ENCODE measurements at regions not wholly inside any gene's neighbourhood (a gene's known extent, or its start where the extent isn't known, plus 50 kb on each side); places are given as distances from the start of the nearest gene placed in this dataset.

GRCh38 chr6:144660561-144661115 is 375.5 kb downstream of the UTRN start (continued):
- TF ChIP-seq ATF1 (CRISPR knock-in tag; IDR thresholded peaks at IDR 0.05) (0 out of 2 replicates have a peak, but pooled peaks have one; percentile 20), ZGPAT (CRISPR knock-in tag; IDR thresholded peaks at IDR 0.05) (0 out of 2 replicates have a peak, but pooled peaks have one; percentile 0), NFIC (IDR thresholded peaks at IDR 0.05; ENCODE audit: low read length) (0 out of 2 replicates have a peak, but pooled peaks have one; percentile 35)

- Histone ChIP-seq H2AFZ (ENCODE audit: low read length) (no peak overlapping the region), H3K4me3 (replicated peaks in 1 of 3; ENCODE audit: insufficient read depth in 1 of 3, low read depth in 2 of 3, low read length in 3 of 3) (peak overlapping the region in 2 of 3 experiments; percentile 45 to 47; a peak in 3 of 6 replicates), H3K9me3 (ENCODE audit: low read length) (no peaks in the 10 kb centered on the region), H3K36me3 (replicated peaks in 1 of 2; ENCODE audit: control insufficient read depth in 1 of 2, insufficient read depth in 2 of 2, low read length in 2 of 2) (peaks cover 0 to 3% of the 10 kb centered on the region in 2 experiments; a peak in 3 of 5 replicates), H4K20me1 (ENCODE audit: insufficient read depth, low read length) (peaks cover 43% of the 10 kb centered on the region; the same call in 1 of the 2 replicates), H3K4me1 (ENCODE audit: insufficient read depth, low read length) (peaks cover 89% of the 10 kb centered on the region), H3K27me3 (ENCODE audit: control insufficient read depth in 1 of 2, insufficient read depth in 2 of 2, low read length in 2 of 2) (no peaks in the 10 kb centered on the region), H3K27ac (ENCODE audit: extremely low read length, insufficient read depth, low read length) (peak overlapping the region; percentile 60), H3K9ac (ENCODE audit: insufficient read depth, low read depth, low read length) (peak overlapping the region; percentile 37), H3K79me2 (ENCODE audit: insufficient read depth, low read length) (peaks cover 43% of the 10 kb centered on the region), H3K4me2 (ENCODE audit: low read depth, low read length) (peak overlapping the region; percentile 73)
- WGBS (ENCODE audit: low lambda C conversion rate): 6% methylated on average over 8 of the region's 8 CpGs
- intact Hi-C loops (cut with micrococcal nuclease; ENCODE audit: unreplicated experiment): loop anchor here (1.0 to 2.0 kb wide), 4 partner anchors 9 to 444 kb away; no protein-coding TSS in a partner anchor
- CTCF ChIA-PET (ENCODE audit: low intra/inter-chr PET ratio, low total read pairs): no interaction called here
- DNase-seq (ENCODE audit: low spot score) (peak; percentile 93), FAIRE-seq (peak; percentile 97), ATAC-seq (peak; percentile 93)
- POLR2A ChIA-PET: interaction anchor here (0.9 to 2.6 kb wide), 5 partner anchors 8 to 72 kb away, joined by 3 to 32 read pairs (median 5); no protein-coding TSS in a partner anchor
- no TSS peak for BruUV-seq (replicated peaks)
- in situ Hi-C loops (cut with HindIII; ENCODE audit: extremely low pct_ligation_motif_present, low pct_unique_long_range_greater_than_20kb): no loop called here
- 0 out of 2 replicates have a peak, but pooled peaks have one; percentile 10 for TF ChIP-seq SMC3 (IDR thresholded peaks at IDR 0.05; ENCODE audit: low read length)
- TF ChIP-seq, protein P1, sequence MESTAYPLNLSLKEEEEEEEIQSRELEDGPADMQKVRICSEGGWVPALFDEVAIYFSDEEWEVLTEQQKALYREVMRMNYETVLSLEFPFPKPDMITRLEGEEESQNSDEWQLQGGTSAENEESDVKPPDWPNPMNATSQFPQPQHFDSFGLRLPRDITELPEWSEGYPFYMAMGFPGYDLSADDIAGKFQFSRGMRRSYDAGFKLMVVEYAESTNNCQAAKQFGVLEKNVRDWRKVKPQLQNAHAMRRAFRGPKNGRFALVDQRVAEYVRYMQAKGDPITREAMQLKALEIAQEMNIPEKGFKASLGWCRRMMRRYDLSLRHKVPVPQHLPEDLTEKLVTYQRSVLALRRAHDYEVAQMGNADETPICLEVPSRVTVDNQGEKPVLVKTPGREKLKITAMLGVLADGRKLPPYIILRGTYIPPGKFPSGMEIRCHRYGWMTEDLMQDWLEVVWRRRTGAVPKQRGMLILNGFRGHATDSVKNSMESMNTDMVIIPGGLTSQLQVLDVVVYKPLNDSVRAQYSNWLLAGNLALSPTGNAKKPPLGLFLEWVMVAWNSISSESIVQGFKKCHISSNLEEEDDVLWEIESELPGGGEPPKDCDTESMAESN (CRISPR knock-in tag; conservative IDR thresholded peaks at IDR 0.05): no peak
- TF ChIP-seq ZNF766 (CRISPR knock-in tag; IDR thresholded peaks at IDR 0.05; ENCODE audit: borderline replicate concordance): no peak
- peak; percentile 33; the same call in 1 of the 2 replicates for TF ChIP-seq ZSCAN25 (CRISPR knock-in tag; IDR thresholded peaks at IDR 0.05)
- TF ChIP-seq ZNF513 (CRISPR knock-in tag; conservative IDR thresholded peaks at IDR 0.05): no peak
- TF ChIP-seq RFXANK (CRISPR knock-in tag; IDR thresholded peaks at IDR 0.05): no peak
- TF ChIP-seq PITX1 (CRISPR knock-in tag; IDR thresholded peaks at IDR 0.05): peak; percentile 75; the same call in 1 of the 2 replicates
- TF ChIP-seq, protein P2, sequence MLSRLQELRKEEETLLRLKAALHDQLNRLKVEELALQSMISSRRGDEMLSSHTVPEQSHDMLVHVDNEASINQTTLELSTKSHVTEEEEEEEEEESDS (CRISPR knock-in tag; IDR thresholded peaks at IDR 0.05; ENCODE audit: borderline replicate concordance): no peak
- no peak for TF ChIP-seq SOX5 (CRISPR knock-in tag; IDR thresholded peaks at IDR 0.05; ENCODE audit: borderline replicate concordance)
Measured at GRCh38 chr6:144661116-144661806, 376.1 kb downstream of the UTRN start.

Measured in HepG2 (cell line).